ENCODE measurements at regions not wholly inside any gene's neighbourhood (a gene's known extent, or its start where the extent isn't known, plus 50 kb on each side); places are given as distances from the start of the nearest gene placed in this dataset.

- no peak overlapping the region for H3K4me3 Mint-ChIP-seq
- H3K36me3 Mint-ChIP-seq (ENCODE audit: insufficient read depth in 2 of 2), result no peaks in the 10 kb centered on the region
- no peak for ATAC-seq (replicated peaks in 1 of 2)
Observed at GRCh38 chr1:216843409-216843808, 120.2 kb upstream of the ESRRG start.

GRCh38 chr1:216841165-216841564 is 117.9 kb upstream of the ESRRG start:
- H3K27ac Mint-ChIP-seq, result no peak overlapping the region
- no peak overlapping the region for H3K4me3 Mint-ChIP-seq
- DNase-seq (no peak), ATAC-seq (replicated peaks in 1 of 2) (no peak)
- no peaks in the 10 kb centered on the region for H3K4me1 Mint-ChIP-seq (ENCODE audit: low read depth)
- no peaks in the 10 kb centered on the region for H3K27me3 Mint-ChIP-seq (ENCODE audit: low read depth)
- peaks cover 3 to 12% of the 10 kb centered on the region in 2 donors for H3K9me3 Mint-ChIP-seq
- no peaks in the 10 kb centered on the region for H3K36me3 Mint-ChIP-seq (ENCODE audit: insufficient read depth in 2 of 2)

More at GRCh38 chr1:216843409-216843808, 120.2 kb upstream of the ESRRG start:
- H3K27ac Mint-ChIP-seq, result no peak overlapping the region
- H3K9me3 Mint-ChIP-seq, result peaks cover 3 to 9% of the 10 kb centered on the region in 2 donors
- no peaks in the 10 kb centered on the region for H3K27me3 Mint-ChIP-seq (ENCODE audit: low read depth)
- H3K4me1 Mint-ChIP-seq (ENCODE audit: low read depth), result no peaks in the 10 kb centered on the region
- DNase-seq, result no peak

- no peaks in the 10 kb centered on the region for H3K4me1 Mint-ChIP-seq (ENCODE audit: low read depth)
- peaks cover 8 to 17% of the 10 kb centered on the region in 2 donors for H3K9me3 Mint-ChIP-seq
- DNase-seq (no peak), ATAC-seq (replicated peaks in 1 of 2) (no peak)
- H3K4me3 Mint-ChIP-seq, result no peak overlapping the region
- H3K27ac Mint-ChIP-seq, result no peak overlapping the region
- H3K36me3 Mint-ChIP-seq (ENCODE audit: insufficient read depth in 2 of 2), result peaks cover 0 to 2% of the 10 kb centered on the region in 2 donors
- no peaks in the 10 kb centered on the region for H3K27me3 Mint-ChIP-seq (ENCODE audit: low read depth)
Observed at GRCh38 chr1:216836316-216836715, 113.1 kb upstream of the ESRRG start.

GRCh38 chr1:216833509-216833908 is 110.3 kb upstream of the ESRRG start:
- no peak overlapping the region for H3K4me3 Mint-ChIP-seq
- H3K27ac Mint-ChIP-seq, result no peak overlapping the region
- peaks cover 0 to 2% of the 10 kb centered on the region in 2 donors for H3K36me3 Mint-ChIP-seq (ENCODE audit: insufficient read depth in 2 of 2)
- no peaks in the 10 kb centered on the region for H3K27me3 Mint-ChIP-seq (ENCODE audit: low read depth)
- H3K9me3 Mint-ChIP-seq, result peaks cover 5 to 14% of the 10 kb centered on the region in 2 donors
- no peak for ATAC-seq (replicated peaks in 1 of 2)
- no peaks in the 10 kb centered on the region for H3K4me1 Mint-ChIP-seq (ENCODE audit: low read depth)
- DNase-seq, result no peak

- no peaks in the 10 kb centered on the region for H3K4me1 Mint-ChIP-seq (ENCODE audit: low read depth)
- ATAC-seq (replicated peaks in 1 of 2), result no peak
- no peak overlapping the region for H3K4me3 Mint-ChIP-seq
- no peak for DNase-seq
- peaks cover 0 to 2% of the 10 kb centered on the region in 2 donors for H3K36me3 Mint-ChIP-seq (ENCODE audit: insufficient read depth in 2 of 2)
- no peak overlapping the region for H3K27ac Mint-ChIP-seq
- H3K27me3 Mint-ChIP-seq (ENCODE audit: low read depth), result no peaks in the 10 kb centered on the region
- peaks cover 5 to 14% of the 10 kb centered on the region in 2 donors for H3K9me3 Mint-ChIP-seq
Observed at GRCh38 chr1:216832192-216832591, 109.0 kb upstream of the ESRRG start.

- no peaks in the 10 kb centered on the region for H3K4me1 Mint-ChIP-seq (ENCODE audit: low read depth)
- ATAC-seq (replicated peaks in 1 of 2), result no peak
- no peak overlapping the region for H3K27ac Mint-ChIP-seq
- peaks cover 5 to 12% of the 10 kb centered on the region in 2 donors for H3K9me3 Mint-ChIP-seq
- peaks cover 0 to 2% of the 10 kb centered on the region in 2 donors for H3K36me3 Mint-ChIP-seq (ENCODE audit: insufficient read depth in 2 of 2)
- no peak overlapping the region for H3K4me3 Mint-ChIP-seq
- no peak for DNase-seq
- no peaks in the 10 kb centered on the region for H3K27me3 Mint-ChIP-seq (ENCODE audit: low read depth)
Observed at GRCh38 chr1:216830424-216831210, 107.4 kb upstream of the ESRRG start.

- ATAC-seq (replicated peaks in 1 of 2) (no peak), DNase-seq (no peak)
- no peaks in the 10 kb centered on the region for H3K27me3 Mint-ChIP-seq (ENCODE audit: low read depth)
- H3K27ac Mint-ChIP-seq, result no peak overlapping the region
- H3K9me3 Mint-ChIP-seq, result peaks cover 0 to 4% of the 10 kb centered on the region in 2 donors
- no peak overlapping the region for H3K4me3 Mint-ChIP-seq
- H3K4me1 Mint-ChIP-seq (ENCODE audit: low read depth), result no peaks in the 10 kb centered on the region
- H3K36me3 Mint-ChIP-seq (ENCODE audit: insufficient read depth in 2 of 2), result no peaks in the 10 kb centered on the region
Observed at GRCh38 chr1:216827251-216827650, 104.0 kb upstream of the ESRRG start.

- H3K4me3 Mint-ChIP-seq, result no peak overlapping the region
- ATAC-seq (replicated peaks in 1 of 2), result no peak
- no peak overlapping the region for H3K27ac Mint-ChIP-seq
- H3K27me3 Mint-ChIP-seq (ENCODE audit: low read depth), result no peaks in the 10 kb centered on the region
- peaks cover 0 to 4% of the 10 kb centered on the region in 2 donors for H3K9me3 Mint-ChIP-seq
- no peaks in the 10 kb centered on the region for H3K36me3 Mint-ChIP-seq (ENCODE audit: insufficient read depth in 2 of 2)
- no peak for DNase-seq
- H3K4me1 Mint-ChIP-seq (ENCODE audit: low read depth), result no peaks in the 10 kb centered on the region
Observed at GRCh38 chr1:216826646-216827045, 103.4 kb upstream of the ESRRG start.

- DNase-seq (no peak), ATAC-seq (replicated peaks in 1 of 2) (no peak)
- Mint-ChIP-seq H3K9me3 (peaks cover 0 to 4% of the 10 kb centered on the region in 2 donors), H3K4me3 (no peak overlapping the region), H3K27me3 (ENCODE audit: low read depth) (no peaks in the 10 kb centered on the region), H3K27ac (no peak overlapping the region), H3K4me1 (ENCODE audit: low read depth) (no peaks in the 10 kb centered on the region), H3K36me3 (ENCODE audit: insufficient read depth in 2 of 2) (no peaks in the 10 kb centered on the region)
Observed at GRCh38 chr1:216826214-216826613, 103.0 kb upstream of the ESRRG start.

GRCh38 chr1:216825557-216825956 is 102.3 kb upstream of the ESRRG start:
- H3K4me3 Mint-ChIP-seq, result no peak overlapping the region
- no peaks in the 10 kb centered on the region for H3K4me1 Mint-ChIP-seq (ENCODE audit: low read depth)
- peaks cover 0 to 4% of the 10 kb centered on the region in 2 donors for H3K9me3 Mint-ChIP-seq
- H3K27me3 Mint-ChIP-seq (ENCODE audit: low read depth), result no peaks in the 10 kb centered on the region
- no peak overlapping the region for H3K27ac Mint-ChIP-seq
- no peaks in the 10 kb centered on the region for H3K36me3 Mint-ChIP-seq (ENCODE audit: insufficient read depth in 2 of 2)
- DNase-seq (no peak), ATAC-seq (replicated peaks in 1 of 2) (no peak)

GRCh38 chr1:216824511-216824910 is 101.3 kb upstream of the ESRRG start:
- DNase-seq (no peak), ATAC-seq (replicated peaks in 1 of 2) (no peak)
- no peak overlapping the region for H3K27ac Mint-ChIP-seq
- H3K9me3 Mint-ChIP-seq, result peaks cover 0 to 6% of the 10 kb centered on the region in 2 donors
- no peaks in the 10 kb centered on the region for H3K36me3 Mint-ChIP-seq (ENCODE audit: insufficient read depth in 2 of 2)
- no peak overlapping the region for H3K4me3 Mint-ChIP-seq
- H3K4me1 Mint-ChIP-seq (ENCODE audit: low read depth), result no peaks in the 10 kb centered on the region
- no peaks in the 10 kb centered on the region for H3K27me3 Mint-ChIP-seq (ENCODE audit: low read depth)

- Mint-ChIP-seq H3K4me3 (no peak overlapping the region), H3K36me3 (ENCODE audit: insufficient read depth in 2 of 2) (no peaks in the 10 kb centered on the region), H3K9me3 (peaks cover 0 to 4% of the 10 kb centered on the region in 2 donors), H3K27me3 (ENCODE audit: low read depth) (no peaks in the 10 kb centered on the region), H3K27ac (no peak overlapping the region), H3K4me1 (ENCODE audit: low read depth) (no peaks in the 10 kb centered on the region)
- DNase-seq, result no peak
- no peak for ATAC-seq (replicated peaks in 1 of 2)
Observed at GRCh38 chr1:216823731-216824130, 100.5 kb upstream of the ESRRG start.

GRCh38 chr1:216822480-216822879 is 99.3 kb upstream of the ESRRG start:
- DNase-seq (no peak), ATAC-seq (replicated peaks in 1 of 2) (no peak)
- Mint-ChIP-seq H3K9me3 (peaks cover 2 to 4% of the 10 kb centered on the region in 2 donors), H3K27me3 (ENCODE audit: low read depth) (no peaks in the 10 kb centered on the region), H3K4me1 (ENCODE audit: low read depth) (no peaks in the 10 kb centered on the region), H3K27ac (no peak overlapping the region), H3K4me3 (no peak overlapping the region), H3K36me3 (ENCODE audit: insufficient read depth in 2 of 2) (no peaks in the 10 kb centered on the region)

GRCh38 chr1:216820345-216820744 is 97.1 kb upstream of the ESRRG start:
- DNase-seq (no peak), ATAC-seq (replicated peaks in 1 of 2) (no peak)
- H3K4me1 Mint-ChIP-seq (ENCODE audit: low read depth), result no peaks in the 10 kb centered on the region
- no peak overlapping the region for H3K27ac Mint-ChIP-seq
- no peak overlapping the region for H3K4me3 Mint-ChIP-seq
- H3K27me3 Mint-ChIP-seq (ENCODE audit: low read depth), result no peaks in the 10 kb centered on the region
- H3K9me3 Mint-ChIP-seq, result peaks cover 2 to 4% of the 10 kb centered on the region in 2 donors
- H3K36me3 Mint-ChIP-seq (ENCODE audit: insufficient read depth in 2 of 2), result no peaks in the 10 kb centered on the region

All from activated T-cell treated with anti-CD3 and anti-CD28 coated beads, Interleukin-2, amount 50 U/mL, for 72 hours (primary cell).